ENCODE measurements at regions not wholly inside any gene's neighbourhood (a gene's known extent, or its start where the extent isn't known, plus 50 kb on each side); places are given as distances from the start of the nearest gene placed in this dataset.
"Not testable (repeated sequence)": the region's sequence is repeated elsewhere in the genome, so short reads cannot be mapped to it uniquely, and the experiment has no call there.

DNA sequence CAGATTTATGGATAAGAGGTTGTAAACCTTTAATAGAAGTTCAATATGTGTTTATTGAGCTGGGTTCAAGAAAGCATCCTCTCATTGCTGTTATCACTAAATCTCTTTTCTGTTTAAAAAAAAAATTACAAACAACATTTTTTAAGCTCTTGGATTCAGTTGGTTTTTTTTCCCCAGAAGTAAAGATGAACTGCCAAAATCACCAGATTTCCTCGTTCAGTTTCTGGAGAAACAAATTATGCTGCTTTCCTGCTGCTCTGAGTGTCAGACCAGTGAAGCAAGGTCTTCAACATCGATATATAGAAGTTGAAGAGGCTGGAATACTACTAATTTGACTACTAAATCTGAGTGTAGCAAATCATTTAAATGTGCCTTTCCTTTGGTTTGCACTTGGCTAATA is 352.1 kb upstream of the IRAK1BP1 start:
- no peak for DNase-seq

DNA sequence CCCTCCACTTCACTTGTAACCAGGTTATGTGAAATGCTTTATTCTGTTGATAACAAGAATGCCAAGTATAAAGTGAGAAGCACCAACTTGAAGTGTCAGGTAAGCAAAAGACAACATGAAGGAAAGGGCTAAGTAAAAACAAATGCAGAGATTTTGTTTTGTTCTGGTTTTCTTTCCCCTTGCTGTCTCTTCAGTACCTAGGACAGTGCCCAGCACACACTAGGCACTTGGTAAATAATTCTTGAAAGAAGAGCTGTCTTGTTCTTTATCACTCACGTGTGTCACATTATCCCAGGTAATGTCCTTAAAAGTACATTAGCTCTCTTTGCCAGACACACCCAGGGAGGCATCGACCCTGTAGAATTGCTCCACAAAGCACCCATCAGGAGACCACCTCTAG is 350.0 kb upstream of the IRAK1BP1 start:
- DNase-seq: no peak

DNA sequence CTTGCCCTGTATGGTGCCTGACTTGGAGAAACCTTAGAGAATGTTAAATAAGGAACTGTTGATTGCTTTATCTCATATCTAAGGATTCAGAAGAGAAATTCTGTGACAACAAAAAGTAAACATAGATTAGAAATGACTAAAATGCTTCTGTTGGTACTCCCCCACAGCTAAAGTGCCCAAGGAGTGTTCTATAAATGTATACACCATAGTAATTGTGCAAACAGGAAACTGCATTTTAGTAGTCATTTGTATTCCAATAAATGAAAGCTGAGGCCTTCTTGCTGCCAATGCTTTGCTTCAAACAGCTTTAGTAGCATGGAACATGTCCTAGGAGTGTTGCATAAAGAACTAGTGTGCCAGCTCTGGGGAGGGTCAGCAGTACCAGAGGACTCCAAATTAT is 343.7 kb upstream of the IRAK1BP1 start:
- no peak for DNase-seq

DNA sequence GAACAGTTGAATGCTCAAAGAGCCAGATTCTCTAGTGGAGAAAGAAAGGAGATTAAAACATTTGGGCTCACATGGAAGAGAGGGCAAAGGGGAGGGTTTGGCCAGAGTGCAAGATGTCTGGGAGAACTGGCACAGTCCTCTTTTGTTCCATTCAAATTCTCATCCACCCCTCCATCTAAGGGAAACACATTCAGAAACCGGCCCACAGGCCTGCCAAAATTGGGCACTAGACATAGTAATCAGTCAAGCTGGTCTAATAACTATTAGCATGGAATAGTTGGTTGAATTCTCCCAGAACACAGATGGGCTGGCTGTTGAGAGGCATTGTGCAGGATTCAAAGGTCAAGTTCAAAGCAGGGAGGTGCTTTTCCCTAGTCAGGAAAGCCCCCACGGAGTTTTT is 341.4 kb upstream of the IRAK1BP1 start:
- DNase-seq: no peak

DNA sequence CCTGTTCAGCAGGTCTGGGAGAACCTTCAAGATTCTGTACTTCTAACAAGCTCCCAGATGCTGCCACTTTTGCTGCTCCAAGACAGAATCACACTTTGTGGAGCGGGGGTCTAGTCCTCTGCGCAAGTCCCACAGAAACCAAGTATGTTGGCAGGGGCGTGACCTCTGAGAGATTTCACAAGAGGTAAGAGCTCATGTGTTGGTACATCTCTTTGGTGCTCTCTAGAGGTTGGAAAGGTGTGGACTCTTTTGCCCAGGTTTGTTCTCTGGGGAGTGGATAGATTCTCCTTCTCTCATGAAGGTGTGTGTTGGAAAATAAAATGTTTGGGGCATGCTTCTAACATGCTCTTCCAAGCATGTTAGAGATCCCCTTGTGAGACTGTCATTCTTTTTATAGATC is 340.9 kb upstream of the IRAK1BP1 start:
- no peak for DNase-seq

DNA sequence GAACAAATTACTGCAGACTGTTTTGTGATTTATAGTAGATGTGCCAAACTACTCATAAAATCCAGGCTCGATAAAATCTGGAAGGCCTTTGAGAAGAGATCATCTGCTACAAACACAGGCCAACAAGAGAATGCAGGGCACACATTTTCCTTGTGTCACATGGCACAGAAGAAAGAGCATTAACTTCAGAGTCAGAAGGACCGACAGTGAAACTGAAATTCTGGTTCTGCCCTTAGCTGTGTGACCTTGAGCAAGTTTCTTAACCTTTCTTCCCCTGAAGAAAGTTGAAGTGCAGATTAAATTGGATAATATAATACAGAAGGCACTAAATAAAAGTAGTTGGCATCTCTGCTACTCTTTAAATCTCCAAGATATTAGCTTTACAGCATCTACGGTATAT is 338.4 kb upstream of the IRAK1BP1 start:
- DNase-seq: no peak

DNA sequence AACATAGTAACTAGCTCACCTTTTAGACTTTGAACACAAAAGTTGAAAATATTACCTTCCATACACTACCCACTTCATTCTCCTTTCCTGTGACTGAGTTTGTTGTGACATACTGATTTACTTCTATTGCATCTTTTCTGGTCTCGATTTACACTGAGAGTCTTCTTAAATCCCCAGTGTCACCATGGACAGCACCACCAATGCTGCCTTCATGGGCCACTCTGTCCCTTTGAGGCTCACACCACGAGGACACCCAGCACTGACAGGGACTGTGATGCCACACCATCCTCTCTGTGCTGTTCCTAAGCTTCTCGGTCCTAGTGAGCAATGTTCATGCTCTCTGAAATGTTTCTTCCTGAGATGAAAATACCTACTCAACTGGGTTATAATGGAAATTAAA is 337.1 kb upstream of the IRAK1BP1 start:
- DNase-seq: no peak

DNA sequence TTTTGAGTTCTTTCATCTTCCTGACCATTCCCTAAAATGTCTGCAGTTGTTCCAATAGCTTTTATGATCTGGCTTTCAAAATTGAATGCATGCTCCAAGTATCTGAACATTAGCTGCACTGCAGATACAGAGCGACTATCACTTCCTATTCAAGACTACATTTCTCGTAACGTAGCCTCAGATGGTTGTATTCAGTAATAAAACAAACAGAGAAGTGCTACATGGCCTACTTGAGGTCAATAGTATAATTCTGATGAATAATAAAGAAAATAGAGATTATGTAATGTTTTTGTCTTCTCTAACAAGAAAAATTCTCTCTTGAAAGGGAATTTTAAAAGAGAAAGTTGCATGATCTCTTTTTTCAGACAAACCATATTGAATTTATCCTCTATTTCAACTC is 333.9 kb upstream of the IRAK1BP1 start:
- DNase-seq: no peak

DNA sequence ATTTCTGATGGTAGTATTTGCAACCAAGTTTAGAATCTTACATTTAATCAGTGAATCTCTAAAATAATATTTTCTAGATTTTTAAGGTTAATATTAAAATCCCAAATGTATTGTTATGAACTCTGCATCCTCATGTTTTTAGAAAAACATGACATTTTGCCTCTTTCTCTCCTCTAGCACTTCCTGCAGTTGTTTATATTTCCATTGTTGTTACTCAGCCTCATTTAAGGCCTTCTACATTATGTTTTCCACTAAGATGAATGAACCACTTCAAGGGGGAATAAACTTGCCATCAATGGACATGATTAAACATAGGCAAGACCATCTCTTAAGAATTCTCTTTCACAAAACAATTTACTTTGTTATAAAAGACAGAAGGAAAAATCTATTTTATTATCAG is 333.5 kb upstream of the IRAK1BP1 start:
- DNase-seq: no peak

DNA sequence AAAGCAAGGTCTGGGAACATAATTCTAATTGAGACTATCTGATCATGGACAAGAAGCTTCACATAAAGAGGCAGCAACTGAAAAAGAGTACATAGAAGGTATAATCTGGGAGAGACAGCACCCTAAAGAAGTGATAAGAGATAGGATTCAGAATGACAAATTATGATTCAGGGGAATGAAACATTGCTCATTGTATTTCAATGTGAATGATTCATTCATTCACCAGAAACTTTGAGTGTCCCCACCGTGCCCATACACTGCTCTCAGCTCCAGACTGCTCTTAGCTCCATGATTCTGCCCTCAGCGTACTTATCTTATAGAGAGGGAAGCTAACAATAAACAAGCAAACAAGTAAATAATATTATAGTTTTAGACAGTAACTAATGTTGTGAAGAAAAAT is 329.3 kb upstream of the IRAK1BP1 start:
- DNase-seq: peak; percentile 25

DNA sequence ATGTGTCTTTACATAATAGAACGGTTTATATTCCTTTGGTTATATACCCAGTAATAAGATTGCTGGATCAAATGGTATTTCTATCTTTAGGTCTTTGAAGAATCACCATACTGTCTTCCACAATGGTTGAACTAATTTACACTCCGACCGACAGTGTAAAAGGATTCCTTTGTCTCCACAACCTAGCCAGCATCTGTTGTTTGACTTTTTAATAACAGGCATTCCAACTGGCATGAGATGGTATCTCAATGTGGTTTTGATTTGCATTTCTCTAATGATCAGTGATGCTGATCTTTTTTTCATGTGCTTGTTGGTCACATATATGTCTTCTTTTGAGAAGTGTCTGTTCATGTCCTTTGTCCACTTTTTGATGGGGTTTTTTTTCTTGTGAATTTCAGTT is 319.7 kb upstream of the IRAK1BP1 start:
- DNase-seq: not testable (repeated sequence)

DNA sequence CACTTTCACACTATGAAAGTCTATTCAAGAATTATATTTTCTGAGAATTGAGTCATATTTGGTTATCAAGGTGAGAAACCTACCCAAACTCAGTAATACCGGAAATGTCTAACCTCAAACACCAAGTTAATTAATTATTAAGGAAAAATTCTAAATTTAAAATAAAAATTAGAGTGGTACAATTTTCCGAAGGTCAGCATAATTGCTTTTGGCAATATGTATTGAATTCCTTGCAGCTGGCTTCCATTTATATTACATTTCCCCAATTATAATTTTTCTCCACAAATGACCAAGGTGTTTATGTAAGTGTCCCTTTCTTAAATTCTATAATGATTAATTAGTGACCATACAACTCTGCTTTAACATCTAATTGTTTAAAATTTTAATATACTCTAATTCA is 316.0 kb upstream of the IRAK1BP1 start:
- DNase-seq: no peak

DNA sequence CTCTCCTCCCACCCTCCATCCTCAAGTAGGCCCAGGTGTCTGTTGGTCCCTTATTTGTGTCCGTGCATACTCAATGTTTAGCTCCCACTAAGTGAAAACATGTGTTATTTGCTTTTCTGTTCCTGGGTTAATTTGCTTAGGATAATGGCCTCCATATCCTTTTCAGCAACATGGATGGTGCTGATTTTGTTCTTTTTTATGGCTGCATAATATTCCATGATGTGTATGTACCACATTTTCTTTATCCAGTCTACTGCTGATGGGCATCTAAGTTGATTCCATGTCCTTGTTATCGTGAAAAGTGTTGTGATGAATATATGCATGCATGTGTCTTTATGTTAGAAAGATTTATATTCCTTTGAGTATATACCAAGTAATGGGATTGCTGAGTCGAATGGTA is 314.9 kb upstream of the IRAK1BP1 start:
- no peak for DNase-seq

DNA sequence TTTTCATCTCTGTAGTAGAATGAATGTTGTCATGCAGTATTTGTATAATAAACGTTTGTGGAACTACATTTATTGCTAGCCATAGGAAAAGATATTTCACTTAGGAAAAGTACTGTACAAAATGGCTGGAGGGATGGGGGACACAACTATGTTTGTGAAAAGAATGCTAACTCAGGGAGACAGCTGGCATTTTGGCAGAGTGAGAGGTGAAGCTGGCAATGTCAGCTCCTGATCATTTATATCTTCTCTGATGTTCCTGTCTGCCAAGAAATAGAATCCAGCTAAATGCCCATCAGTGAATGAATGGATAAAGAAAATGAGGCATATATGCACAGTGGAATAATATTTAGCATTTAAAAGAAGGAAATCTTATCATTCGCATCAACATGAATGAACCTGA is 313.0 kb upstream of the IRAK1BP1 start:
- no peak for DNase-seq

DNA sequence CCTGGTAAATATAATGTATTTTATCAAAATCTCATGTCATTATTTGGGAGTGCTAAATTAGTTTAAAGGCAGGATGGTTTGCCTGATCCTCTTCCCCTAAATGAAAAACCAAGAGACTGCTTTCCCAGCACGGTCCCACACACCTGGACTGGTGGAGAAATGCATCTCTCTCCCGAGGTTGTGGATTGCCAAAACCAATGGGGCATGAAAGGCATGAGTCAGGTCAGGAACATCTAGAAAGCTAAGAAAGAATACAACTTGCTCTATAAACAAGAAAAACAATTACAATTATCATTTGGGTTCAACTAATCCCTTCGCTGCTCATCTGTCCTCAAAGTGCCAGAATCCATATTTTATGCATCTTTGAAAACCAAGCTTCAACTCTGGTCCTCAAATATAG is 308.3 kb upstream of the IRAK1BP1 start:
- no peak for DNase-seq

DNA sequence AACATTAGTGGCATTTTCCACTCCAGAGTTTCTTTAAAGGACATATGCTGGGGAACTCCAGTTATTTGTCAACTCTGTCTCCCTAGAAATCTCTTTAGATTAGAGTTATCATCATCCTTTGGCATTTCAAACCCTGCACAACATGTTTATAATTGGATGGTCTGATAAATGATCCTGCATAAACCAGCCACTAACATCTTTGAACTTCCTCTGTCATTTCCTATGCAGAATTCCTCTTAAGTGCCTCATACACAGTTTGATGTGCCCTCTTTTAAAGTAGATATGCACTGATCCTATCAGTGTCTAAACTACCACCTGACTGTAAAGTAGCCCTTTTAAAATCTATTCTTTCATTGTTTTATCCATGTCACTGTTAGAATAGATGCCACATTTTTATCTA is 306.3 kb upstream of the IRAK1BP1 start:
- DNase-seq: no peak

DNA sequence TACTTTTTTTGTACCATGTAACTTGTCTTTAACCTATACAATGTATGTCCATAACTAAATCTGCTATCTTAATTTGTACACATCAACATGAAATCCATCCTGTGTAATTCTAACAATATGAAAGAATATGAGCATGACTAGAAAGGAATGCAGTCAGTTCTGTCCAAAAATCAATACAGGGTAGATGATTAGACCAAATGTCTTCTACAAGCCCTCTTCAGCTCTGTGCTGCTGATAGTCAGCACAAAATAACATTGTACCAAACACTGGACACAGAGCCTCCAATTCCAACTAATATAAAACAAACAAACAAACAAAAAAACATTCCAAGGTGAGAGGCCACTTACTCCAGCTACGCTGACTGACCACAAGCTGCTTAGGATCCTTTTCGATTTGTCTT is 301.4 kb upstream of the IRAK1BP1 start:
- DNase-seq: no peak

DNA sequence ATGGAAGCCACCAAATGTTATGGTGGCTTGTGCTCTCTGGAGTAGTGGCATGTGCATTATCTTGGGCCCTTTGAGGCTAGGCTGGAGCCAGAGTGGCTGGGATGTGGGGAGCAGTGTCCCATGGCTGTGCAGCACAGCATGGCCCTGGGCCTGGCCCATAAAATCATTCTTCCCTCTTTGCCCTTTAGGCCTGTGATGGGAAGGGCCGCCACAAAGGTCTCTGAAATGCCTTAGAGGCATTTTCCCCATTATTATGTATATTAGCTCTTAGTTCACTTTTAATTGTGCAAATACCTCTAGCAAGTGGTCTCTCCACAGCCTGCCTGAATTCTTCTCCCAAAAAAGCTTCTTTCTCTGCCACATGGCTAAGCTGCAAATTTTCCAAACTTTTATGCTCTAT is 297.3 kb upstream of the IRAK1BP1 start:
- DNase-seq: no peak

DNA sequence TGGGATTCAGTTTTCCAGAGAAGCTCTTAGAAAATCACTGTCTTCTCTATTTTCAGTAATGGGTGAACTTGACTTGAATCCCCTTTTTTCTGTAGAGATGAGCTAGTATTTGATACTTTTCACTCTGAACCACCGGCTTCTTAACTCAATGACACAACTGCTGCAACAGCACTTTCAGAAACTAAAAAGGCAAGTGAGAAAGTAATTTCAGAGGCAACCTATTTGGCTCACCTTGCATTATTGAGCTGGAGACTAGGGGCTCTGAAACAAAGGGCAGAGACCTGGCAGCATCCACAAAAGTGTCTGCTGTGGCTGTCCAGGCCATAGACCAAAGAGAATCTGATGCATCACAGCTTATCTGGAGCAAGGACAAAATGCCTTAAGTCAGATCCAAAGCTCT is 289.8 kb upstream of the IRAK1BP1 start:
- no peak for DNase-seq

DNA sequence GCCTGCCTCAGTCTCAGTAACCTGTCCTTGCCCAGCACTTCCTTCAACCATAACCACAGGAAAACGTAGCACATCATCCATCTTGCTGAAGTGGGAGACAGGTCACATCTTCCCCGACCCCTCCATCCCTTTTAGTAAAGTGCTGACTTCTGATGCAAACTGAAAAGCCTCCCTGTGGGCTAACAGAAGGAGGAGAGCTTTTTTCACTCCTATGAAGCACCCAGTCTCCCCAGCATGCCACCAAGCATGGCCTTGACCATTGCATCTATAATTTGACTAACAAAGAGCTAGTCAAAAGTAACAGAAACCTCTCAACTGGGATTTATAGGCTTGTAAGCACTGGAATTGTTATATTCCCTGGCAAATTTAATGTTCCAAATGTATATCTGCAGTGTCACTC is 288.9 kb upstream of the IRAK1BP1 start:
- no peak for DNase-seq

DNA sequence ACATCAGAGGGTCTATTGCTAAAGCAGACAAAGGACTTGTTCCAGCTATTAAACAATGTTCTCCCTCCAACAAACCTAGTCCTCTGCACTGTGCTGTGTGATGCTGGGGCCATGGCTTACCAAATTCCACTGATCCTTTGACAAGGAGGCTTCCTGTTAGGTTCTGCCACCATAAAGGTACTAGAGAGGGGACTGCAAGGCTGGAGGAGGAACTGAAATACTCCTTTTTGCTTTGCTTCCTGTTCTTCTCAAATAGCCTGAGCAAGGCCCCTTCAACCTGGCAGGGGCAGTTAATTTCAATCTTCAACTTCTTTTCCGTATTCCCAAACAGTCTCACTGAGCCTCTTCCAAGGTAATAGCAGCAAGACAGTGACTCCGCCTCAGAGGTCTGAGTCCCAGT is 286.4 kb upstream of the IRAK1BP1 start:
- no peak for DNase-seq

DNA sequence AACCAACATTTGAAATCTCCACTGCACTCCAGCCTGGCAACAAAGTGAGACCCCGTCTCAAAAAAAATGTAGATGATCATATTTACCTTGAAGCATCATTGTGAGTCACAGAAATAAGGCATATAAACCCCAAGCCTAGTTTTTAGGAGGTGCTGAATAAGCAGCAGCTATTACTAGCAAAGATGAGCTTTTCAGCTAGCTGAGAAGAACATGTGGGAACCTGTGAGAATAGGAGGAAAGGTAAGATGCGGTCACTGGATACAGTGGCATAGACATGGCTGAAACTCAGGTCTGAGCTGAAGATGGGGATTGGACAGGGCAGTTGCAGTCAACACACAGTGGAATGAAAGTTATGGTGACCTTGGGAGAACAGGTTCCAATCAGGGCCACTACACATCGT is 284.3 kb upstream of the IRAK1BP1 start:
- no peak for DNase-seq

DNA sequence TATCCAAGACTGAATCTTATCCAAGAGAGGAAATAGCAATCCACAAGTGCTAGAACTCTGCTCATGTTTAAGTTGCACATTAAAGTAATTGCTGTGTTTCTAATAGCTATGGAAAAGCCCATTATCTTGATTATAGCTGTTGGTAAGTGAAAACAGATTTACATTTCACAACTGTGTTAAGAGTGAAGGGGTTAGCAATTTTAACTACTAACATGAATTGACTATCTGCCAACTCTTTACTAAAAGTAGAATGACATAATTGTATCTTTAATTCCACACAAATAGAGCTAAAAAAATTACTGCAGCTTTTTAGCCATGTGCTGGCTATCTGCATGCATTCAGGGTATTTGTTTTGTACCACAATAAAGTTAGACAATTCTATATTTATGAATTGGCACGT is 277.9 kb upstream of the IRAK1BP1 start:
- DNase-seq: peak; percentile 75

DNA sequence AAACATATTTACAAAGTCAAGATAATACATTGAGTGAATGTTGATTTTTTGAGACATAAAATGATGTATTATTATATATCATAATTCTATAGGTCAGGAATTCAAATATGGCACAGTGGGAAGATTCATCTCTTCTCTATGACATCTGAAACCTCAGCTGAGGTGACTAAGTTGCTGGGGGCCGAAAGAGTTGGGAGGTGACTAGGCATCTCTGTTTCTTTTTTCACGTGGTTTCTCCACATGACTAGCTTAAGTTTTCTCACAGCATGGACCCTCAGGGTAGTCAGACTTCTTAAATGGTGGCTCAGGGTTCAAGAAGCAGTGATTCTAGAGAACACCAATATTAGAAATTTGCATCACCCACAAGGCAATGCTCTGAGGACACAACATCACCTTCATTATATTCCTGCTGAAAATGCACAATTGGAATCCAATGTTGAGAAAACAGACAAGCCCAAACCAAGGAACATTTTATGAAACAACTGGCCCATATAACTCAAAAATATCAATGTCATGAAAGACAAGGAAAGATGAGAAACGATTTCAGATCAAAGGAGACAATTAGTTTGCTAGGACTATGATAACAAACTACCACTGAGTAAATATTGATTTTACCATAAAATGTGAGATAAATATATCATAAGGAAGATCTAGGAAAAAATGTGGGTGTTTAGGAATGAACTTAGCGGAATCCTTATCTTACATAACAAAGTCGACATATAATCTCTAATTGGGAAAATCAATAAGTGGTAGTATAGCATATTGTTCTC is 273.3 kb upstream of the IRAK1BP1 start:
- no peak for DNase-seq

DNA sequence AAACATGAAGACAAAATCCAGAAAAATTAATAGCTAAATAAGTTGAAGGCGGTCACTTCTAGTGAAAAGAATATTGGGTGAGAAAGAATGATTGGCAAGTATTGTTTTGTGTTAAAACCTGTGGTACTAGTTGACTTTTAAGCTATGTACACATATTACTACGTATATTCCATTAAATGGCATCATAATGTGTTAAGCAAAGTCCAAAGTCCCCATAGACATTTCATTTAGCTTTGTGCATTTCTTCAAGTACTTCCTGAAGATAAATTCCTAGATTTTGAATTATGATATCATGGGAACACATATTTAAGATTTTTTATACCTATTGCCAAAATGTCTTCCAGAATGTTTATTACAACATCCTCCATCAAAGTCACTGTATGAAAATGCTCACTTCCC is 272.7 kb upstream of the IRAK1BP1 start:
- DNase-seq: peak; percentile 22

DNA sequence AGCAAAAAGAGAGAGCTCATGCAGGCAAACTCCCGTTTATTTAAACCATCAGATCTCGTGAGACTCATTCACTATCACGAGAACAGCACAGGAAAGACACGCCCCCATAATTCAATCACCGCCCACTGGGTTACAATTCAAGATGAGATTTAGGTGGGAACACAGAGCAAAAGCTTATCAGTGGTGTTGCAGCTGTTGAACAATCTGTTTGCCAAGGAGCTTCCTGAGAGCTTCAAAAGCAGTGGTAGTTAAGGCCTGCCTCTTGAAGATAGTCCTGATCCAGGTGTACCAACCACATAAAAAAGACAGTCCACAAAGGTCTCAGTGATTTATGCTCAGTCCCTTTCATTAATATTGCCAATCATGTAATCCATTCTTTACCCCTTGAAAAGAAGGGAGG is 269.4 kb upstream of the IRAK1BP1 start:
- no peak for DNase-seq
